DOHH2 (cell line): ENCODE measurements at regions not wholly inside any gene's neighbourhood (a gene's known extent, or its start where the extent isn't known, plus 50 kb on each side); places are given as distances from the start of the nearest gene placed in this dataset.

Experiments used
- H3F3A ChIP-seq: fragments of 200-600 bp; sonication (generic), shearing (Covaris generic); 2 replicates; pipeline ENCODE4 v1.6.0; 2016; ENCODE audit warnings: antibody characterized with exemption, mild to moderate bottlenecking; ENCODE audit not compliant: control insufficient read depth, insufficient read depth
- H3K27ac ChIP-seq: fragments of 200-600 bp; sonication (generic); 2 replicates; pipeline ENCODE4 v1.5.1; 2014; ENCODE audit warnings: low read depth, mild to moderate bottlenecking, low read length, moderate library complexity
- H3K27me3 ChIP-seq: fragments of 200-600 bp; sonication (generic); 2 replicates; pipeline ENCODE4 v1.6.1; 2014; ENCODE audit warnings: mild to moderate bottlenecking, low read length, mixed read lengths; ENCODE audit not compliant: control insufficient read depth
- H3K36me3 ChIP-seq: fragments of 200-600 bp; sonication (generic); 2 replicates; pipeline ENCODE4 v1.6.1; 2014; ENCODE audit warnings: mild to moderate bottlenecking, low read length, moderate library complexity, mixed read lengths; ENCODE audit not compliant: control insufficient read depth
- H3K4me1 ChIP-seq: fragments of 200-600 bp; sonication (generic); 2 replicates; pipeline ENCODE4 v1.6.1; 2014; ENCODE audit warnings: mild to moderate bottlenecking, low read length, mixed read lengths; ENCODE audit not compliant: control insufficient read depth
- H3K4me2 ChIP-seq: fragments of 200-600 bp; sonication (generic); 2 replicates; pipeline ENCODE4 v1.6.0; 2014; ENCODE audit warnings: mild to moderate bottlenecking, low read length, moderate library complexity
- H3K4me3 ChIP-seq: fragments of 200-600 bp; sonication (generic); 2 replicates; pipeline ENCODE4 v1.5.1; 2014; ENCODE audit warnings: mild to moderate bottlenecking, low read length, mixed read lengths
- H3K79me2 ChIP-seq: fragments of 200-600 bp; sonication (generic); 2 replicates; pipeline ENCODE4 v1.6.1; 2014; ENCODE audit warnings: mild to moderate bottlenecking, low read length, mixed read lengths; ENCODE audit not compliant: control insufficient read depth
- H3K9me2 ChIP-seq: fragments of 200-600 bp; sonication (generic); replicated peaks from 2 replicates; pipeline ENCODE4 v1.6.1; 2014; ENCODE audit warnings: mild to moderate bottlenecking, low read length, mixed read lengths; ENCODE audit not compliant: control insufficient read depth
- H3K9me3 ChIP-seq: fragments of 200-600 bp; sonication (generic); 2 replicates; pipeline ENCODE4 v1.6.1; 2014; ENCODE audit warnings: antibody characterized with exemption, low read length, mixed read lengths; ENCODE audit not compliant: control insufficient read depth, insufficient read depth
- H4K20me1 ChIP-seq: fragments of 200-600 bp; sonication (generic); 2 replicates; pipeline ENCODE4 v1.6.0; 2014; ENCODE audit warnings: low read depth, mild to moderate bottlenecking, antibody characterized with exemption, low read length, moderate library complexity; ENCODE audit not compliant: control insufficient read depth, insufficient read depth
- EZH2phosphoT487 ChIP-seq: fragments of 200-600 bp; sonication (generic); IDR thresholded peaks from 2 replicates; pipeline ENCODE4 v1.6.1; 2017; ENCODE audit warnings: borderline replicate concordance, mild to moderate bottlenecking, antibody characterized with exemption, low read length, moderate library complexity, mixed read lengths
- TF ChIP-seq, protein P1 (sequence below): fragments of 200-600 bp; sonication (generic); IDR thresholded peaks from one replicate; pipeline ENCODE4 v1.5.1; 2014; ENCODE audit warnings: antibody characterized with exemption, mild to moderate bottlenecking, low read depth, low read length; ENCODE audit not compliant: poor library complexity, severe bottlenecking

DNA sequence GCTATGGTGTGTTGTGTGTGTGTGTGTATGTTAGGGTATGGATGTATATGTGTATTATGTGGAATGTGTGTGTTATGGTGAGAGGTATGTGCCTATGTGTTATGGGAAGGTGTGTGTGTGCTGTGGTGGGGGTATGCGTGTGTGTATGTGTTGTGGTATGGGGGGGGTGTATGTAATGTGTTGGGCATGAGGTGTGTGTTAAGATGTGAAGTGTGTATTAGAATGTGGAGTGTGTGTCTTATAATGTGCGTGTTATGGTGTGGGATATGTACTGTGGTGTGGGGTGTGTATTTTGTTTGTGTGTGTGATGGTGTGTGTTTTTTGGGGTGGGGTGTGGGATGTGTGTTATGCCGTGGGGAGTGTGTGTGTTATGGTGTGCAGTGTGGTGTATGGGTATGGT is 242.5 kb downstream of the RHOU start:
- H3K9me3 ChIP-seq, result no peaks in the 10 kb centered on the region
- H3K27me3 ChIP-seq, result no peaks in the 10 kb centered on the region

DNA sequence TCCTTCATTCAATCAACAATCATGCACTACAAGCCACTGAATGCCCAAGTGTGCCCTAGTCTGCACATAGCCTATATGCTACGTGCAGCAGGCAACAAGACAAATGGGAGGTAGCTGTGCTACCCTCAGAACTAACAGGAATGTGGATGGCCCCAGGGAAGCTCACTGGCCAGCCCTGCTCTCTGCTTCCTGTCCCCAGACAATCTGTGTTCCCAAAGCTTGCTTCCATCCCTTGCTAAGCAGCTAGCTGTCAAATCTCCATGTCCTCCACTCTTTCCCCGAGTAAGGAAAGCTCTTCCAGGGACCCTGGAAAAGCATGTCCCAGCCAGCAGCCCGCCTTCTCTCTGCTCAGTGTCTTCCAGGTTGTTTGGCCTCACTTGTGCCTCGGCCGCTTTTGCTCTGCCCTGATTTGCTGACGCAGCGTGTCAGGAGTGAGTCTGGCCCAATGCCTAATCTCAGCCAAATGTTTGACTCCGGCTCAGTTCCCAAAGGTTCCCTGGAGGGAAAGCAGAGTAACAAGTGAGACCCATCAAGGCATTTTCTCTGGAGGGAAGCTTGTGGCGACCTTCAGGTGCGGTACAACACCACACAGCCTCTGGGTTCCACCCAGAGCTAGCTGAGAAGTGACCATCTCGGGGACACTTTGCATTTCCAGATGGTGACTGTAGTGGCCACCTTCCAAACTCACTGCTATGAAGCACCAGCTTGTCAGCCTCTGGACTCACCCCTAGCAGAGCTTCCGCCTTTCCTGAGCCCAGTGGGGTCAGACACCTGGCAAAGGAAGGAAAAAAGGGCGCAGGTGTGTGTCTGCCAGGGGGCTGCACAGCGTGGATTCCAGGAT is 243.4 kb downstream of the RHOU start:
- H3K4me1 ChIP-seq, result no peaks in the 10 kb centered on the region
- no peaks in the 10 kb centered on the region for H4K20me1 ChIP-seq
- no peak for TF ChIP-seq EZH2phosphoT487
- TF ChIP-seq, protein P1, sequence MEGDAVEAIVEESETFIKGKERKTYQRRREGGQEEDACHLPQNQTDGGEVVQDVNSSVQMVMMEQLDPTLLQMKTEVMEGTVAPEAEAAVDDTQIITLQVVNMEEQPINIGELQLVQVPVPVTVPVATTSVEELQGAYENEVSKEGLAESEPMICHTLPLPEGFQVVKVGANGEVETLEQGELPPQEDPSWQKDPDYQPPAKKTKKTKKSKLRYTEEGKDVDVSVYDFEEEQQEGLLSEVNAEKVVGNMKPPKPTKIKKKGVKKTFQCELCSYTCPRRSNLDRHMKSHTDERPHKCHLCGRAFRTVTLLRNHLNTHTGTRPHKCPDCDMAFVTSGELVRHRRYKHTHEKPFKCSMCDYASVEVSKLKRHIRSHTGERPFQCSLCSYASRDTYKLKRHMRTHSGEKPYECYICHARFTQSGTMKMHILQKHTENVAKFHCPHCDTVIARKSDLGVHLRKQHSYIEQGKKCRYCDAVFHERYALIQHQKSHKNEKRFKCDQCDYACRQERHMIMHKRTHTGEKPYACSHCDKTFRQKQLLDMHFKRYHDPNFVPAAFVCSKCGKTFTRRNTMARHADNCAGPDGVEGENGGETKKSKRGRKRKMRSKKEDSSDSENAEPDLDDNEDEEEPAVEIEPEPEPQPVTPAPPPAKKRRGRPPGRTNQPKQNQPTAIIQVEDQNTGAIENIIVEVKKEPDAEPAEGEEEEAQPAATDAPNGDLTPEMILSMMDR, result no peak
- no peak overlapping the region for H3K4me2 ChIP-seq
- H3K27me3 ChIP-seq, result no peaks in the 10 kb centered on the region
- no peak overlapping the region for H3K27ac ChIP-seq
- no peaks in the 10 kb centered on the region for H3K9me2 ChIP-seq
- no peaks in the 10 kb centered on the region for H3K9me3 ChIP-seq
- H3F3A ChIP-seq, result no peaks in the 10 kb centered on the region
- H3K36me3 ChIP-seq, result no peaks in the 10 kb centered on the region
- no peaks in the 10 kb centered on the region for H3K79me2 ChIP-seq
- no peak overlapping the region for H3K4me3 ChIP-seq

More for the DNA sequence above, 242.5 kb downstream of the RHOU start:
- TF ChIP-seq, protein P1, result no peak
- no peak for TF ChIP-seq EZH2phosphoT487
- H3K4me3 ChIP-seq, result no peak overlapping the region
- H3K4me2 ChIP-seq, result no peak overlapping the region
- no peaks in the 10 kb centered on the region for H4K20me1 ChIP-seq
- H3K79me2 ChIP-seq, result no peaks in the 10 kb centered on the region
- H3K9me2 ChIP-seq, result no peaks in the 10 kb centered on the region
- no peak overlapping the region for H3K27ac ChIP-seq
- no peaks in the 10 kb centered on the region for H3K36me3 ChIP-seq
- H3F3A ChIP-seq, result no peaks in the 10 kb centered on the region
- no peaks in the 10 kb centered on the region for H3K4me1 ChIP-seq

GRCh38 chr1:228979325-228979699 is 244.0 kb downstream of the RHOU start:
- Histone ChIP-seq H4K20me1 (no peaks in the 10 kb centered on the region), H3K4me1 (no peaks in the 10 kb centered on the region), H3K36me3 (no peaks in the 10 kb centered on the region), H3F3A (no peaks in the 10 kb centered on the region), H3K27me3 (no peaks in the 10 kb centered on the region), H3K4me3 (no peak overlapping the region), H3K79me2 (no peaks in the 10 kb centered on the region), H3K4me2 (no peak overlapping the region), H3K9me2 (no peaks in the 10 kb centered on the region), H3K27ac (no peak overlapping the region), H3K9me3 (no peaks in the 10 kb centered on the region)
- no peak for TF ChIP-seq EZH2phosphoT487
- TF ChIP-seq, protein P1, result no peak
